ENCODE measurements at regions not wholly inside any gene's neighbourhood (a gene's known extent, or its start where the extent isn't known, plus 50 kb on each side); places are given as distances from the start of the nearest gene placed in this dataset.

DNA sequence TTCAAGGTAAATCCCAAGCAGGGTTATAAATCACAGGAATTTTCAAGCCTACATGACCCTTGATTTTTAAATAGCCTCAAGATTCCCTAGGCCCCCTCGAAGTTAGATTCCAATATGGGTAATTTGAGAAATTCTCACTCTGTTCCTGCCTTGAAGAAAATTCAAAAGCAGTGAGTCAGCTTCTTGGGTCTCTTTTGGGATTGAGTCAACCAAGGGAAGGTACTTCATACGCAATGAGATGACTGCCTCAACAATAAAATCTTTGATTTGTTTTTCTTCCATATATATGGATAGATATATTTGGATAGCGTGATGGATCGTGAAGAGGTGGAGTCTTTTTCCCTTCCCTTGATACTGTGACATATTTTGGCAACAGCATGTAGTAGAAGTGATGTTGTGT lies 180.4 kb upstream of the ATP2B1 start:
- H3K4me3 ChIP-seq = no peak overlapping the region
- POLR2A ChIA-PET = no interaction called here
- H4K20me1 ChIP-seq (ENCODE audit: control insufficient read depth, insufficient read depth) = no peaks in the 10 kb centered on the region
- no peak for FAIRE-seq
- SMC1A ChIA-PET (ENCODE audit: uncharacterized antibody, unreplicated experiment) = interaction anchor here (1.1 kb wide), 1 partner anchor 62 kb away, joined by 3 read pairs; no protein-coding TSS in a partner anchor
- RAD21 ChIA-PET (ENCODE audit: unreplicated experiment) = no interaction called here
- H3K27ac ChIP-seq (ENCODE audit: control insufficient read depth, insufficient read depth) = no peak overlapping the region
- in situ Hi-C loops (cut with MboI) = loop anchor here (5.0 kb wide), 1 partner anchor 33 kb away; no protein-coding TSS in a partner anchor
- ATAC-seq = no peak
- no peaks in the 10 kb centered on the region for H3K27me3 ChIP-seq (replicated peaks in 1 of 2; ENCODE audit: control insufficient read depth in 2 of 2, insufficient read depth in 2 of 2, low read length in 1 of 2)
- peaks cover 1% of the 10 kb centered on the region; the same call in 1 of the 3 replicates for H3K9me3 ChIP-seq (replicated peaks; ENCODE audit: control insufficient read depth, insufficient read depth, low read length)
- TF ChIP-seq RAD51 (IDR thresholded peaks at IDR 0.05) (no peak), ESRRA (IDR thresholded peaks at IDR 0.05; ENCODE audit: low read length) (no peak)
- TF ChIP-seq, protein P1, sequence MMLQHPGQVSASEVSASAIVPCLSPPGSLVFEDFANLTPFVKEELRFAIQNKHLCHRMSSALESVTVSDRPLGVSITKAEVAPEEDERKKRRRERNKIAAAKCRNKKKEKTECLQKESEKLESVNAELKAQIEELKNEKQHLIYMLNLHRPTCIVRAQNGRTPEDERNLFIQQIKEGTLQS (IDR thresholded peaks at IDR 0.05; ENCODE audit: borderline replicate concordance, extremely low read depth, low read depth, low read length) = no peak
- TF ChIP-seq, protein P2, sequence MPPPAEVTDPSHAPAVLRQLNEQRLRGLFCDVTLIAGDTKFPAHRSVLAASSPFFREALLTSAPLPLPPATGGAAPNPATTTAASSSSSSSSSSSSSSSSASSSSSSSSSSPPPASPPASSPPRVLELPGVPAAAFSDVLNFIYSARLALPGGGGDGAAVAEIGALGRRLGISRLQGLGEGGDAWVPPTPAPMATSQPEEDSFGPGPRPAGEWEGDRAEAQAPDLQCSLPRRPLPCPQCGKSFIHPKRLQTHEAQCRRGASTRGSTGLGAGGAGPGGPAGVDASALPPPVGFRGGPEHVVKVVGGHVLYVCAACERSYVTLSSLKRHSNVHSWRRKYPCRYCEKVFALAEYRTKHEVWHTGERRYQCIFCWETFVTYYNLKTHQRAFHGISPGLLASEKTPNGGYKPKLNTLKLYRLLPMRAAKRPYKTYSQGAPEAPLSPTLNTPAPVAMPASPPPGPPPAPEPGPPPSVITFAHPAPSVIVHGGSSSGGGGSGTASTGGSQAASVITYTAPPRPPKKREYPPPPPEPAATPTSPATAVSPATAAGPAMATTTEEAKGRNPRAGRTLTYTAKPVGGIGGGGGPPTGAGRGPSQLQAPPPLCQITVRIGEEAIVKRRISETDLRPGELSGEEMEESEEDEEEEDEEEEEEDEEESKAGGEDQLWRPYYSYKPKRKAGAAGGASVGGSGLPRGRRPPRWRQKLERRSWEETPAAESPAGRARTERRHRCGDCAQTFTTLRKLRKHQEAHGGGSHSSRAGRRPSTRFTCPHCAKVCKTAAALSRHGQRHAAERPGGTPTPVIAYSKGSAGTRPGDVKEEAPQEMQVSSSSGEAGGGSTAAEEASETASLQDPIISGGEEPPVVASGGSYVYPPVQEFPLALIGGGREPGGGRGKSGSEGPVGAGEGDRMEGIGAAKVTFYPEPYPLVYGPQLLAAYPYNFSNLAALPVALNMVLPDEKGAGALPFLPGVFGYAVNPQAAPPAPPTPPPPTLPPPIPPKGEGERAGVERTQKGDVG (CRISPR knock-in tag; IDR thresholded peaks at IDR 0.05) = no peak
- H2AFZ ChIP-seq (ENCODE audit: control insufficient read depth, low read depth, low read length) = no peak overlapping the region; the same call in 1 of the 2 replicates
- H3K9ac ChIP-seq (ENCODE audit: control insufficient read depth, insufficient read depth, low read length) = no peak overlapping the region
- no peaks in the 10 kb centered on the region for H3K4me1 ChIP-seq (ENCODE audit: control insufficient read depth, insufficient read depth, low read length)
- intact Hi-C loops (cut with micrococcal nuclease; ENCODE audit: unreplicated experiment) = no loop called here
- H3K4me2 ChIP-seq (ENCODE audit: control insufficient read depth, insufficient read depth) = no peak overlapping the region
- H3K79me2 ChIP-seq (ENCODE audit: control insufficient read depth, insufficient read depth, low read length) = no peaks in the 10 kb centered on the region
- H3K36me3 ChIP-seq (ENCODE audit: control insufficient read depth in 2 of 2, insufficient read depth in 2 of 2, low read length in 1 of 2) = no peaks in the 10 kb centered on the region
- CTCF ChIA-PET = no interaction called here
- no peak for DNase-seq (ENCODE audit: low read depth, low spot score)
- BruUV-seq (replicated peaks) = no TSS peak
- 87% methylated on average over 4 of the region's 4 CpGs for WGBS (ENCODE audit: insufficient coverage, insufficient replicate concordance, low lambda C conversion rate, missing lambda C conversion rate)

Measured in GM12878 (cell line).